ENCODE measurements at regions not wholly inside any gene's neighbourhood (a gene's known extent, or its start where the extent isn't known, plus 50 kb on each side); places are given as distances from the start of the nearest gene placed in this dataset.
"Not testable (repeated sequence)": the region's sequence is repeated elsewhere in the genome, so short reads cannot be mapped to it uniquely, and the experiment has no call there.

GRCh38 chr6:14877758-14878157 lies 368.1 kb upstream of the JARID2 start:
- DNase-seq, result no peak

- no peak for DNase-seq
These were observed 365.8 kb upstream of the JARID2 start for GRCh38 chr6:14880052-14880451.

GRCh38 chr6:14880677-14881076 lies 365.2 kb upstream of the JARID2 start:
- no peak for DNase-seq

GRCh38 chr6:14881398-14881797 lies 364.5 kb upstream of the JARID2 start:
- no peak for DNase-seq

GRCh38 chr6:14882394-14883026 lies 363.4 kb upstream of the JARID2 start:
- DNase-seq, result no peak

GRCh38 chr6:14883921-14884320 lies 361.9 kb upstream of the JARID2 start:
- DNase-seq, result no peak

GRCh38 chr6:14885498-14885897 lies 360.4 kb upstream of the JARID2 start:
- DNase-seq, result no peak

GRCh38 chr6:14887181-14887580 lies 358.7 kb upstream of the JARID2 start:
- DNase-seq, result no peak

- DNase-seq, result no peak
These were observed 357.8 kb upstream of the JARID2 start for GRCh38 chr6:14887986-14888574.

- no peak for DNase-seq
These were observed 357.3 kb upstream of the JARID2 start for GRCh38 chr6:14888575-14889000.

GRCh38 chr6:14889188-14889587 lies 356.7 kb upstream of the JARID2 start:
- no peak for DNase-seq

GRCh38 chr6:14889611-14890593 lies 356.0 kb upstream of the JARID2 start:
- no peak for DNase-seq

GRCh38 chr6:14891820-14892375 lies 354.0 kb upstream of the JARID2 start:
- not testable (repeated sequence) for DNase-seq

- no peak for DNase-seq
These were observed 351.8 kb upstream of the JARID2 start for GRCh38 chr6:14894105-14894504.

GRCh38 chr6:14896475-14896874 lies 349.4 kb upstream of the JARID2 start:
- no peak for DNase-seq

- no peak for DNase-seq
These were observed 348.0 kb upstream of the JARID2 start for GRCh38 chr6:14897831-14898230.

- not testable (repeated sequence) for DNase-seq
These were observed 346.4 kb upstream of the JARID2 start for GRCh38 chr6:14899441-14899840.

GRCh38 chr6:14900919-14901318 lies 344.9 kb upstream of the JARID2 start:
- no peak for DNase-seq

GRCh38 chr6:14903176-14904038 lies 342.5 kb upstream of the JARID2 start:
- no peak for DNase-seq

- DNase-seq, result no peak
These were observed 340.7 kb upstream of the JARID2 start for GRCh38 chr6:14905201-14905600.

- no peak for DNase-seq
These were observed 339.2 kb upstream of the JARID2 start for GRCh38 chr6:14906621-14907020.
